ENCODE measurements at regions not wholly inside any gene's neighbourhood (a gene's known extent, or its start where the extent isn't known, plus 50 kb on each side); places are given as distances from the start of the nearest gene placed in this dataset.

DNA sequence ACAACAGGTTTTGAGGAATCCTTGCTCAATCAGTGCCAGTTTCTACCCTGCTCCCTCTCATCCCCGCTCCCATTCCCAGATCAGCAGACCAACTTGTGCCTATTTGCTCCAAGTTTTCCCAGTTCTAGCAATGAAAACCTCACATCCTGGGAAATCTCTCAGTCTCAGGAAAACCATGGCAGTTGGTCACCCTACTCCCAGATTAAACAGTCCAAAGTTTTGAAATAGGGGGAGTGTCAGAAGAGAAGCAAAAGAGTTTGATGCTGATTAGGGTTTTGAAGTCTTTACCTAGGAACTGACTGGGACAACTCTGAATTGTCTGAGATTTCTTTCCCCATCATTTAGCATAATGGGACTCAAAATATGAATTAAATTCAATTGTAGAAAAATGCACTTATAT is 95.8 kb upstream of the ARID2 start:
- BruUV-seq (replicated peaks) = no TSS peak
- H4K20me1 ChIP-seq (replicated peaks; ENCODE audit: control insufficient read depth, insufficient read depth, low read length) = no peaks in the 10 kb centered on the region
- in situ Hi-C loops (cut with MboI) (no loop called here), intact Hi-C loops (cut with micrococcal nuclease) (no loop called here)
- H3K9me1 ChIP-seq (ENCODE audit: control insufficient read depth, insufficient read depth, low read length) = no peaks in the 10 kb centered on the region
- H3K4me2 ChIP-seq (ENCODE audit: insufficient read depth, low read length) = no peak overlapping the region
- peaks cover 0 to 12% of the 10 kb centered on the region in 2 experiments; a peak in 3 of 5 replicates for H3K27me3 ChIP-seq (ENCODE audit: control insufficient read depth in 2 of 2, insufficient read depth in 2 of 2, low read length in 2 of 2)
- no peak overlapping the region for H3K27ac ChIP-seq (ENCODE audit: extremely low read depth, low read depth, low read length)
- ATAC-seq = no peak
- H3K4me1 ChIP-seq (replicated peaks in 1 of 2; ENCODE audit: control insufficient read depth in 2 of 2, insufficient read depth in 2 of 2, low read length in 2 of 2) = no peaks in the 10 kb centered on the region
- POLR2A ChIA-PET = no interaction called here
- no peaks in the 10 kb centered on the region for H3K79me2 ChIP-seq (ENCODE audit: control insufficient read depth, insufficient read depth, low read length)
- CTCF ChIA-PET (ENCODE audit: low intra/inter-chr PET ratio) = no interaction called here
- no peaks in the 10 kb centered on the region for H3K9me3 ChIP-seq (replicated peaks; ENCODE audit: control insufficient read depth, insufficient read depth, low read depth, low read length)
- H3K4me3 ChIP-seq = no peak overlapping the region
- H2AFZ ChIP-seq (ENCODE audit: low read depth, low read length) = no peak overlapping the region
- DNase-seq (ENCODE audit: extremely low read depth in 1 of 4, low spot score in 3 of 4) = no peak
- H3K36me3 ChIP-seq (ENCODE audit: control insufficient read depth, insufficient read depth, low read length) = no peaks in the 10 kb centered on the region
- no peak overlapping the region for H3K9ac ChIP-seq (ENCODE audit: insufficient read depth in 1 of 2, low read depth in 2 of 2, low read length in 2 of 2)
- FAIRE-seq = no peak
- 0% methylated on average over 1 of the region's 1 CpG for WGBS (ENCODE audit: insufficient coverage, low coverage, missing lambda C conversion rate)
- TF ChIP-seq TEAD1 (CRISPR knock-in tag; IDR thresholded peaks at IDR 0.05) (no peak), PBX2 (CRISPR knock-in tag; IDR thresholded peaks at IDR 0.05; ENCODE audit: low read depth) (no peak), PBX2 (tag; conservative IDR thresholded peaks at IDR 0.05; ENCODE audit: low read depth) (no peak), DNMT1 (IDR thresholded peaks at IDR 0.05) (no peak), NELFE (IDR thresholded peaks at IDR 0.05; ENCODE audit: insufficient read depth, insufficient read length) (no peak), SMARCE1 (IDR thresholded peaks at IDR 0.05) (no peak), BDP1 (IDR thresholded peaks at IDR 0.05; ENCODE audit: insufficient read depth, insufficient read length) (no peak), DPF2 (IDR thresholded peaks at IDR 0.05) (no peak)
- TF ChIP-seq, protein P1, sequence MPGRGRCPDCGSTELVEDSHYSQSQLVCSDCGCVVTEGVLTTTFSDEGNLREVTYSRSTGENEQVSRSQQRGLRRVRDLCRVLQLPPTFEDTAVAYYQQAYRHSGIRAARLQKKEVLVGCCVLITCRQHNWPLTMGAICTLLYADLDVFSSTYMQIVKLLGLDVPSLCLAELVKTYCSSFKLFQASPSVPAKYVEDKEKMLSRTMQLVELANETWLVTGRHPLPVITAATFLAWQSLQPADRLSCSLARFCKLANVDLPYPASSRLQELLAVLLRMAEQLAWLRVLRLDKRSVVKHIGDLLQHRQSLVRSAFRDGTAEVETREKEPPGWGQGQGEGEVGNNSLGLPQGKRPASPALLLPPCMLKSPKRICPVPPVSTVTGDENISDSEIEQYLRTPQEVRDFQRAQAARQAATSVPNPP (IDR thresholded peaks at IDR 0.05; ENCODE audit: borderline replicate concordance, insufficient read depth, insufficient read length) = no peak
- TF ChIP-seq, protein P2, sequence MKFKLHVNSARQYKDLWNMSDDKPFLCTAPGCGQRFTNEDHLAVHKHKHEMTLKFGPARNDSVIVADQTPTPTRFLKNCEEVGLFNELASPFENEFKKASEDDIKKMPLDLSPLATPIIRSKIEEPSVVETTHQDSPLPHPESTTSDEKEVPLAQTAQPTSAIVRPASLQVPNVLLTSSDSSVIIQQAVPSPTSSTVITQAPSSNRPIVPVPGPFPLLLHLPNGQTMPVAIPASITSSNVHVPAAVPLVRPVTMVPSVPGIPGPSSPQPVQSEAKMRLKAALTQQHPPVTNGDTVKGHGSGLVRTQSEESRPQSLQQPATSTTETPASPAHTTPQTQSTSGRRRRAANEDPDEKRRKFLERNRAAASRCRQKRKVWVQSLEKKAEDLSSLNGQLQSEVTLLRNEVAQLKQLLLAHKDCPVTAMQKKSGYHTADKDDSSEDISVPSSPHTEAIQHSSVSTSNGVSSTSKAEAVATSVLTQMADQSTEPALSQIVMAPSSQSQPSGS (CRISPR knock-in tag; IDR thresholded peaks at IDR 0.05) = no peak
- TF ChIP-seq, protein P3, sequence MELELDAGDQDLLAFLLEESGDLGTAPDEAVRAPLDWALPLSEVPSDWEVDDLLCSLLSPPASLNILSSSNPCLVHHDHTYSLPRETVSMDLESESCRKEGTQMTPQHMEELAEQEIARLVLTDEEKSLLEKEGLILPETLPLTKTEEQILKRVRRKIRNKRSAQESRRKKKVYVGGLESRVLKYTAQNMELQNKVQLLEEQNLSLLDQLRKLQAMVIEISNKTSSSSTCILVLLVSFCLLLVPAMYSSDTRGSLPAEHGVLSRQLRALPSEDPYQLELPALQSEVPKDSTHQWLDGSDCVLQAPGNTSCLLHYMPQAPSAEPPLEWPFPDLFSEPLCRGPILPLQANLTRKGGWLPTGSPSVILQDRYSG (tag; conservative IDR thresholded peaks at IDR 0.05; ENCODE audit: low read depth) = no peak

All from K562 (cell line).